Psoas muscle (tissue), 7 donors: ENCODE measurements at regions not wholly inside any gene's neighbourhood (a gene's known extent, or its start where the extent isn't known, plus 50 kb on each side); places are given as distances from the start of the nearest gene placed in this dataset.

ENCODE experiments used
- ATAC-seq, 4 donors: fragments of 200-7000 bp; cut with Tn5 transposase; one replicate each; pipeline ENCODE4 v1.9.1; 2020; ENCODE audit warnings: moderate library complexity in 3 of 4, mild to moderate bottlenecking in 2 of 4
- DNase-seq, 2 donors: peaks; one replicate each; pipeline ENCODE4 v3.0.0-alpha.2; 2020
- H3K27ac ChIP-seq: fragments of 200-600 bp; one replicate; pipeline ENCODE4 v1.8.0; 2022
- H3K27me3 ChIP-seq, 3 donors: fragments of 200-600 bp in 1 of 3; one replicate each; pipeline versions ENCODE4 v1.6.1 to v1.8.0; 2013 to 2022; ENCODE audit warnings: low read length in 2 of 3, mild to moderate bottlenecking in 2 of 3, moderate library complexity in 1 of 3; ENCODE audit not compliant: insufficient read depth in 3 of 3
- H3K36me3 ChIP-seq, 2 donors: fragments of 200-600 bp in 1 of 2; one replicate each; pipeline versions ENCODE4 v1.6.1 to v1.8.0; 2013 to 2022; ENCODE audit warnings: low read depth in 1 of 2, mild to moderate bottlenecking in 1 of 2, moderate library complexity in 1 of 2; ENCODE audit not compliant: insufficient read depth in 1 of 2
- H3K4me1 ChIP-seq: fragments of 200-600 bp; one replicate; pipeline ENCODE4 v1.8.0; 2022
- H3K4me3 ChIP-seq: fragments of 200-600 bp; one replicate; pipeline ENCODE4 v1.8.0; 2022; ENCODE audit warnings: mild to moderate bottlenecking
- H3K9me3 ChIP-seq: fragments of 200-600 bp; one replicate; pipeline ENCODE4 v1.8.0; 2022
- WGBS, 3 donors: extraction: QIAGEN DNeasy Blood & Tissue Kit; methylation state at CpG; one replicate each; pipeline versions ENCODE4 v1.1.6 to v1.1.7; 2013; 5-methylcytosine and 5-hydroxymethylcytosine counted together
- intact Hi-C, 2 donors: fragments of 100-400 bp; cut with DNase I; formaldehyde crosslinking; loops; one replicate each; pipeline versions ENCODE4 v1.11.0 to v1.14.2; 2022
- TF ChIP-seq, protein P1 (sequence below): fragments of 200-600 bp; IDR thresholded peaks from one replicate; pipeline ENCODE4 v1.8.0; 2022; ENCODE audit warnings: antibody characterized with exemption
- donor health status: healthy with polysubstance abuse.
- donor health status: DM: no; HTN: no; CAD: no; lungs with moderate emphysema.
- donor health status: Bipolar disorder and iron deficiency.
- donor health status: healthy.
- donor health status: DM: yes; HTN: yes; CAD: no.
- donor health status: DM: no; HTN: no; CAD: no.
- donor health status: DM: yes; HTN: yes; CAD: no.

DNA sequence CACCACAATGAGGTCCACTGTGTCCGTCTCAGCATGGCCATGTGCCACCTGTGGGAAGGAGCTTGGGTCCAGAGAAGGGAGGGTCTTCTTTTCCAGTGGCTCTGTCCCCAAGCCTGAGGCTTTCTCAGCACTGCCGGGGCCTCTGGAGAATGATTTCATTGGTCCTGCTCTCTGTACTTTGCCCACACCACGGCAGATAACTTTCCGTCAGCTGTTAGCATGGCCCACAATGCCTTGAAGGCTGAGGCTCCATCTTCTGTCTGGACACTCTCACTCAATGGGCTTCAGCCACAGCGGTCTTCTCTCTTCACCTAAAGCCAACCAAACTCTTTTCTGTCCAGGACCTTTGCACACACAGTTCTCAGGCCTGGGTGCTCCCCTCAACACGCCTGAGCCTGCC lies 192.5 kb downstream of the CXCL12 start:
- Histone ChIP-seq H3K4me3 (no peak overlapping the region), H3K27me3 (no peaks in the 10 kb centered on the region), H3K27ac (no peak overlapping the region), H3K36me3 (no peaks in the 10 kb centered on the region), H3K4me1 (no peaks in the 10 kb centered on the region), H3K9me3 (peaks cover 6% of the 10 kb centered on the region)
- intact Hi-C loops, result no loop called here
- ATAC-seq (no peak), DNase-seq (no peak)
- TF ChIP-seq, protein P1, sequence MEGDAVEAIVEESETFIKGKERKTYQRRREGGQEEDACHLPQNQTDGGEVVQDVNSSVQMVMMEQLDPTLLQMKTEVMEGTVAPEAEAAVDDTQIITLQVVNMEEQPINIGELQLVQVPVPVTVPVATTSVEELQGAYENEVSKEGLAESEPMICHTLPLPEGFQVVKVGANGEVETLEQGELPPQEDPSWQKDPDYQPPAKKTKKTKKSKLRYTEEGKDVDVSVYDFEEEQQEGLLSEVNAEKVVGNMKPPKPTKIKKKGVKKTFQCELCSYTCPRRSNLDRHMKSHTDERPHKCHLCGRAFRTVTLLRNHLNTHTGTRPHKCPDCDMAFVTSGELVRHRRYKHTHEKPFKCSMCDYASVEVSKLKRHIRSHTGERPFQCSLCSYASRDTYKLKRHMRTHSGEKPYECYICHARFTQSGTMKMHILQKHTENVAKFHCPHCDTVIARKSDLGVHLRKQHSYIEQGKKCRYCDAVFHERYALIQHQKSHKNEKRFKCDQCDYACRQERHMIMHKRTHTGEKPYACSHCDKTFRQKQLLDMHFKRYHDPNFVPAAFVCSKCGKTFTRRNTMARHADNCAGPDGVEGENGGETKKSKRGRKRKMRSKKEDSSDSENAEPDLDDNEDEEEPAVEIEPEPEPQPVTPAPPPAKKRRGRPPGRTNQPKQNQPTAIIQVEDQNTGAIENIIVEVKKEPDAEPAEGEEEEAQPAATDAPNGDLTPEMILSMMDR, result no peak
- WGBS, 3 donors, result 56 to 72% (median 67%) methylated on average over 6 of the region's 6 CpGs

DNA sequence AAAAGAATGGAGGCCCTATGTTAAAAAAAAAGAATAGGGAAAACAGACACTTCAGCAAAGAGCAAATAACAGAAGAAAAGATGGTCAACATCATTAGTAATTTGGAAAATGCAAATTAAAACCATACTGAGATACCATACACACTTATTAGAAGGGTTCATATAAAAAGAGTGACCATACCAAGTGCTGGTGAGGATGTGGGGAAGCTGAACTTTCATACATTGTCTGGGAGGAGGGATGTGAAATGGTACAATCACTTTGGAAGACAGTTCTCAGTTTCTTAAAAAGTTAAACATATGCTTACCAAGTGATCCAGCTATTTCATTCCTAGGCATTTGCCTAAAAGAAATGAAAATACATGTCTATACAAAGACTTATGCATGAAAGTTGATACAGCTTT lies 194.4 kb downstream of the CXCL12 start:
- intact Hi-C loops, result no loop called here
- Histone ChIP-seq H3K4me1 (no peaks in the 10 kb centered on the region), H3K36me3 (no peaks in the 10 kb centered on the region), H3K27ac (no peak overlapping the region), H3K27me3 (no peaks in the 10 kb centered on the region), H3K9me3 (peaks cover 6% of the 10 kb centered on the region), H3K4me3 (no peak overlapping the region)
- ATAC-seq, result no peak
- DNase-seq, result no peak
- TF ChIP-seq, protein P1, result no peak

DNA sequence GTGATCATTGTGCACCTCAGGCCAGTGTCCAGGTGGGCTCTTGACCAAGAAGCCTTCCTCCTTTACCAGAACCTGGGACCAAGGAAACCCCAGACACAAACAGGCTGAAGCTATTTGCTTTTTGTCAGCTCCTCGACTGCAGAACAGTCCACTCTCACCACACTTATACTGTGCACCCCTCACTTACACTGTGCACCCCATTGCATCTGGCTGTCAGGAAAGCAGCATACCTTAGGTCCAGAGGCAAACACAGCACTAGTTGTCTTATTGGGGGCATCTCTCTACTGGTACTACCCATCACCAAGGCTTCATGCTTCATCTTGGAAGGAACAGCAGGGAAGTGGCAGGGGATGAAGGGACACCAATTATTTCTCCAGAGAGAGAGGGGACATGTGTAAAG lies 198.1 kb downstream of the CXCL12 start:
- Histone ChIP-seq H3K4me3 (no peak overlapping the region), H3K4me1 (no peaks in the 10 kb centered on the region), H3K36me3 (no peaks in the 10 kb centered on the region), H3K9me3 (peaks cover 6% of the 10 kb centered on the region), H3K27ac (no peak overlapping the region), H3K27me3 (no peaks in the 10 kb centered on the region)
- 63 to 70% (median 63%) methylated on average over 1 of the region's 1 CpG for WGBS, 3 donors
- intact Hi-C loops, result no loop called here
- DNase-seq (no peak), ATAC-seq (no peak)
- TF ChIP-seq, protein P1, result no peak

DNA sequence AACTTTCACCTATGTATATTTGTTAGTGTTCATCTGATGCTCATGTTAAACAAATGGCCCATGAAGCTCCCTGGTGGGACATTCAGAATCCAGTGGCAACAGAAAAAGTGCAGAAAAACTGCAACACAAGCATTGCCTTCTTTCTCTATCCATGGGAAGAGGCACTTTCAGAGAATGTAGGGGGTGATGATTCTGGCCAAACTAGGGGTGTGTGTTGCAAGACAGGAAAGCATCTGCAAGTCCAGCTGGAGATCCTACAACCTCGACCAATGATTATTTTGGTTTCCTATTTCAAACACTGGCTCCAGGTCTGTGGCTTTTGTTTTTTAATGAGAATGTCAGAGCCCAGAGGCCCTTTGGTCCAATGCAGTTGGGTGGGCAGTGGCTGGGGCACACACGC lies 198.7 kb downstream of the CXCL12 start:
- ATAC-seq, result peak in 2 of 4 donors; percentile 27 to 69
- no peak for DNase-seq
- TF ChIP-seq, protein P1, result no peak
- H3K4me1 ChIP-seq, result no peaks in the 10 kb centered on the region
- H3K27me3 ChIP-seq, result no peaks in the 10 kb centered on the region
- intact Hi-C loops, result no loop called here
- H3K9me3 ChIP-seq, result peaks cover 6% of the 10 kb centered on the region
- no peak overlapping the region for H3K4me3 ChIP-seq
- 6 to 24% (median 8%) methylated on average over 2 of the region's 2 CpGs for WGBS, 3 donors
- H3K36me3 ChIP-seq, result no peaks in the 10 kb centered on the region
- no peak overlapping the region for H3K27ac ChIP-seq

DNA sequence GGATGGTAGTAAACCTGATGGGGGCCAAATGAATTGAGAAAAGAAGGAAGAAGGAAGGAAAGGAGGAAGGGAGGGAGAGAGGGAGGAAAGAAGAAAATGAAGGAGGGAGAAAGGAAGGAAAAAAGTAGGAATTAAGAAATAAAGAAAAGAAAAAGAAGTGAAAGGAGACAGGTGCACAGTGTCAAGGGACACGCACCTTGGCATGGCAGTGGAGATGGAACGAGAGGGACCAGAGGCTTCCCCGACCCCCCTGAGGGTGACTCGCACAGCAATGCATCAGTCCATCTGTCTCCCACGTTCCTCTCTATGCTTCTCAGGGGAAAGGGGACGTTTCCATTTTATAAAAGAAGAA lies 199.6 kb downstream of the CXCL12 start:
- intact Hi-C loops, result no loop called here
- TF ChIP-seq, protein P1, result no peak
- Histone ChIP-seq H3K27ac (no peak overlapping the region), H3K36me3 (no peaks in the 10 kb centered on the region), H3K27me3 (no peaks in the 10 kb centered on the region), H3K4me3 (no peak overlapping the region), H3K9me3 (no peaks in the 10 kb centered on the region), H3K4me1 (no peaks in the 10 kb centered on the region)
- no peak for ATAC-seq
- WGBS, 3 donors, result 75 to 88% (median 83%) methylated on average over 6 of the region's 6 CpGs
- no peak for DNase-seq
